Testis (tissue), 2 donors: ENCODE measurements at regions not wholly inside any gene's neighbourhood (a gene's known extent, or its start where the extent isn't known, plus 50 kb on each side); places are given as distances from the start of the nearest gene placed in this dataset.

Experiments
- CTCF ChIP-seq, 3 experiments: fragments of 450-650 bp in 2 of 3; fragments of 200-600 bp in 1 of 3; sonication (generic) in 1 of 3; IDR thresholded peaks; one replicate each; pipeline ENCODE4 v1.5.1; 2016 to 2019; ENCODE audit warnings: antibody characterized with exemption in 3 of 3, mild to moderate bottlenecking in 2 of 3, moderate library complexity in 1 of 3
- POLR2A ChIP-seq: fragments of 450-650 bp; IDR thresholded peaks from one replicate; pipeline ENCODE4 v1.6.1; 2017; ENCODE audit warnings: antibody characterized with exemption, mild to moderate bottlenecking, moderate library complexity

DNA sequence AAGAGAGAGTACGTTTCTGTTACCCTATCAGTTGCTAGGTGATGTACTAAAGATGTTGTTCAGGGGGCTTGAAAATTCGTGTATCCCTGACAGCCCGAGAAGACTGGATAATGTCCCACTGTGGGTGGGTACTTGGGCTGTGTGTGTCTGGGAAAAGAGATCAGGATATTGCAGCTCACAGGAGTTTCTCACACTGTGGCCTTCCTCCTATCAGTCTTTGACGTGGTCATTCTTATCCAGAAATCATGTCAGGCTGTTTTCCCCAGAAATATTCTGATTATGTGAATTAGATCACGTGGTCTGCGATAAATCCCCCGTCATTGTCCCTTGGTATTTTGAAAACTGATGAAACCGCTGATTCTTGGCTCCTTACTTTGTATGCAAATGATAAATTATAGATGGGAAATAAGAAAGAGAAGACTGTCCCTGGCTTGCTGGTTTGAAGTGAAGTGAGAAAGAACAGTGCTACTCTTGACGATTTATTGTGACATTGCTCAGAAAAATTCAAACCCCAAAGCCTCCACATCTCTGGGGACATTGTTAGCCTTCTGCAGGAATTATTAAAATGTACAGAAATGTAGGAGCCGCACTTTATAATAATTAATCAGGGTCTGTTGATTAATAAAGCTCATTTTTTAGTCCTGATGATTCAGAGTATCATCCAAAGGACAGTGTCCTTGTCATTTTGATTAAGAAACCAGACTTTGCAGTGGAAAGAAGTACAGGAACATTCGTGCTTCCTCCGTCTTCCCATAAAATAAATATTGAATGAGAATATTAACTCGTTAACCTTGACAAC is 167.5 kb upstream of the TSHZ2 start:
- TF ChIP-seq CTCF (IDR thresholded peaks at IDR 0.05), result no peak
- TF ChIP-seq POLR2A, result no peak
